GM13977 (cell line): ENCODE measurements at regions not wholly inside any gene's neighbourhood (a gene's known extent, or its start where the extent isn't known, plus 50 kb on each side); places are given as distances from the start of the nearest gene placed in this dataset.

Experiments used
- DNase-seq: peaks from one replicate; pipeline ENCODE4 v3.0.0; 2012; ENCODE audit warnings: low spot score
- in situ Hi-C: fragments of 300-500 bp; cut with MboI; formaldehyde crosslinking; loops from one replicate; pipeline ENCODE4 v1.12.0; 2022; ENCODE audit warnings: low sequenced_read_pairs, low pct_unique_long_range_greater_than_20kb, mixed read lengths, inconsistent platforms; ENCODE audit not compliant: unreplicated experiment
- TF ChIP-seq, protein P1 (sequence below): IDR thresholded peaks from 2 replicates; pipeline ENCODE4 v1.5.1; 2012; ENCODE audit warnings: mild to moderate bottlenecking, control low read depth; ENCODE audit not compliant: insufficient read depth; ENCODE audit errors: extremely low read depth, missing control alignments

DNA sequence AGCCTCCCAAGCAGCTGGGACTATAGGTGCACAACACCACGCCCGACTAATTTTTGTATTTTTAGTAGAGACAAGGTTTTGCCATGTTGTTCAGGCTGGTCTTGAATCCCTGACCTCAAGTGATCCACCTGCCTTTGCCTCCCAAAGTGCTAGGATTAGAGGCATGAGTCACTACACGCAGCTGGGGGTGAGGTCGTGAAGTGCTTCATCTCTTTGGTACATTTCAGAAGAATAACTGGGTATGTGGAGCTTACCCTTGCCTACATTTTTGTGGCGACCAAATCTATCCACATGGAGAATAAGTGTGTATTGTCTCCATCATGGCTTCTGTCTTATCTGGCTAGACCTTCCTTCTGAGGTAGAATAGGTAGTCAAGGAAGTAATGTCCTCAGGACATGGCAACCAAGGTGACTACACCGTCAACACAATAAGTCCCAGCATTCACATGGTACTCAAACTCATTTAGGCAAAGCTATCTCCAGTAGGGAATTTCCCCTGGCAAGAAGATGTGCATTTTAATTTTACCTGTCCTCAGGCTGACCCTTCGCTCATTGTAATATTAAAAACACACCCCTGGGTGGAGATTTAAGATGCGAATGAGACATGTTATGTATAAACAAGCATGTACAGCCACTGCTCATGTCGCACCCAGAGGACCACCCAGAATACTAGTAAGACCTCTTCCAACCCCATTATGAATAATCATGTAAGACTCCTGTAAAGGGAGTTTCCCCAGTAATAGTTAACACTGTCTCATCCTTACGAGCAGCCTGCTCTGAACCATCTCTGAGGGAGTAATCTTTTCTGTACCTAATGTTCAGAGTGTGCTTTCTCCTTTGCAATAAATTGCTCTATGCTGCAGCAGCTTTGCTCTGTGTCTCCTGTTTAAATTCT, 1173.2 kb downstream of the TAF11L14 start:
- TF ChIP-seq, protein P1, sequence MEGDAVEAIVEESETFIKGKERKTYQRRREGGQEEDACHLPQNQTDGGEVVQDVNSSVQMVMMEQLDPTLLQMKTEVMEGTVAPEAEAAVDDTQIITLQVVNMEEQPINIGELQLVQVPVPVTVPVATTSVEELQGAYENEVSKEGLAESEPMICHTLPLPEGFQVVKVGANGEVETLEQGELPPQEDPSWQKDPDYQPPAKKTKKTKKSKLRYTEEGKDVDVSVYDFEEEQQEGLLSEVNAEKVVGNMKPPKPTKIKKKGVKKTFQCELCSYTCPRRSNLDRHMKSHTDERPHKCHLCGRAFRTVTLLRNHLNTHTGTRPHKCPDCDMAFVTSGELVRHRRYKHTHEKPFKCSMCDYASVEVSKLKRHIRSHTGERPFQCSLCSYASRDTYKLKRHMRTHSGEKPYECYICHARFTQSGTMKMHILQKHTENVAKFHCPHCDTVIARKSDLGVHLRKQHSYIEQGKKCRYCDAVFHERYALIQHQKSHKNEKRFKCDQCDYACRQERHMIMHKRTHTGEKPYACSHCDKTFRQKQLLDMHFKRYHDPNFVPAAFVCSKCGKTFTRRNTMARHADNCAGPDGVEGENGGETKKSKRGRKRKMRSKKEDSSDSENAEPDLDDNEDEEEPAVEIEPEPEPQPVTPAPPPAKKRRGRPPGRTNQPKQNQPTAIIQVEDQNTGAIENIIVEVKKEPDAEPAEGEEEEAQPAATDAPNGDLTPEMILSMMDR, result no peak
- DNase-seq, result no peak
- in situ Hi-C loops, result no loop called here

DNA sequence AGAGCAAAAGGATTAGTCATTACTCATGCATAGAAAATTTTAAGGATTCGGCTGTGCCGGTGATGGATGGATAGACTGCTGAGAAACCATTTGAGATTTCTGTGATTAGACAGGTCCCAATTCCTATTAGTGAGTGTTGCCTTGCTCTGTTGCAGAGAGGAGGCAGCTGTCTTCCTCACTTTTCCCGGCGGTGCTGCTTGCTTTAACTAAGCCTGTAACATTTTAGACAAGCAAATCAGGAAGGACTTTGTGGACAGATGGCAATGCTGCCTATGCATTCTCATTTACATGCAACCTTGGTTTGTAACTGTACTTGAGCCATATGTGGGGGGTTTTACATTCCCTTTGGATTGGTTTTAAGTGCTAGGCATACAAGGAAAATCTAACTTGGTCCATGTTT, 1176.3 kb downstream of the CDH18 start:
- in situ Hi-C loops, result no loop called here
- TF ChIP-seq, protein P1, result no peak
- DNase-seq, result no peak

DNA sequence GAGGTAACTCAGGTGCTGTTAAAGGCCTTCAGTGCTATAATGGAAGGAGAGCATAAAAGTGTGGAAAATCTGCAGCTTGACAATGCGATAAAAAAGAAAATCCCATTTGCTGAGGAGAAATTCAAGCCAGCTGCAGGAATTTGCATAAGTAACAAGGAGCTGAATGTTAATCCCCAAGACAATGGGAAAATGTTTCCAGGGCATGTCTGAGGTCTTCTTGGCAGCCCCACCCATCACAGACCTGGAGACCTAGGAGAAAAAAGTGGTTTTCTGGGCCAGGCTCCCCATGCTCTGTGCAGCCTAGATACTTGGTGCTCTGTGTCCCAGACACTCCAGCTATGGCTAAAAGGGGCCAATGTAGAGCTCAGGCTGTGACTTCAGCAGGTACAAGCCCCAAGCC, 1159.6 kb downstream of the CDH18 start:
- in situ Hi-C loops, result no loop called here
- TF ChIP-seq, protein P1, result no peak
- no peak for DNase-seq

DNA sequence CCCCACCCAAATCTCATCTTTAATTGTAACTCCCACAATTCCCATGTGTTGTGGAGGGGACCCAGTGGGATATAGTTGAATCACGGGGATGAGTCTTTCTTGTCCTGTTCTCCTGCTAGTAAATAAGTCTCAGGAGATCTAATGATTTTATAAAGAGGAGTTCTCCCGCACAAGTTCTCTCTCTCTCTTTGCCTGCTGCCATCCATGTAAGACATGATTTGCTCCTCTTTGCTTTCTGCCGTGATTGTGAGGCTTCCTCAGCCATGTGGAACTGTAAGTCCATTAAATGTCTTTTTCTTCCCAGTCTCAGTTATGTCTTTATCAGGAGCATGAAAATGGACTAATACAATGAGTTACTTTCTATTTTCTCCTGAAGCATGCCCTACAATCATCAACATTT, 1158.5 kb downstream of the CDH18 start:
- TF ChIP-seq, protein P1, result no peak
- in situ Hi-C loops, result no loop called here

DNA sequence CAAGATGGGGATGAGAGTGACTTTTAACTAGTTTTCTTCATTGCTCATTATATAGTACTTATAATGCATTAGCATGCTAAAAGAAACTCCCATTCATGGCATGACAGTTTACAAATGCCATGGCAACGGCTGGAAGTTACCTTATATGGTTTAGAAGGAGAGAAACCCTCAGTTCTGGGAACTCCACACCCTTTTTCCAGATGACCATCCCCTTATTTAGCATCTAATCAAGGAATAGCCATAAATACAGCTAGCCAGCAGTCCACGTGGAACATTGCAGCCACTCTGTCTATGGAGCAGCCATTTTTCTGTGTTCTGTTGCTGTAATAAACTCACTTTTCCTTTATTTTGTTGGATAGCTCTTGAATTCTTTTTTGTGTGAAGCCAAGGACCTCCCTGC, 1137.8 kb downstream of the CDH18 start:
- no peak for DNase-seq
- in situ Hi-C loops, result no loop called here
- TF ChIP-seq, protein P1, result no peak

More for the DNA sequence above, 1158.5 kb downstream of the CDH18 start:
- no peak for DNase-seq

DNA sequence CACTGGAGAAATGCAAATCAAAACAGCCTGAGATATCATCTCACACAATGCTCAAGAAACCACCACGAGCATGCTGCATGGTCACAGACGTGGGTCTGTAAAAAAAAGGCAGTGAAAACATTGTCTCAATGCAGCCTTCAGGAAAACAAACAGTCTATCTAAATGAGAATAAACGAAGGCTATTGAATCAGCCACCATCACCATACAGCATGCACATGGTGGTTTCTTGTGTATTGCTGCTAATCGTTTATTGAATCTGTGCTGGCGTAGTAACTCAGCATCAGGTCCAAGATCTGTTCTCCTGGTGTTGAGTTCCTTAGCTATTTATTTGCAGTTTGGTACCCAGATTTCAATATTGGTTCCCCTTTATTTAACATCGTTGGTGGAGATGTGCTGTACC, 1115.0 kb downstream of the CDH18 start:
- no peak for DNase-seq
- TF ChIP-seq, protein P1, result no peak
- in situ Hi-C loops, result no loop called here
